HepG2 (cell line): ENCODE measurements at regions not wholly inside any gene's neighbourhood (a gene's known extent, or its start where the extent isn't known, plus 50 kb on each side); places are given as distances from the start of the nearest gene placed in this dataset.

ENCODE experiments used
- AHR ChIP-seq: IDR thresholded peaks from 2 replicates; pipeline ENCODE4 v1.6.1; 2018; ENCODE audit warnings: missing genetic modification reagents, missing compliant biosample characterization
- GMEB1 ChIP-seq: sonication (generic); formaldehyde crosslinking; IDR thresholded peaks from 2 replicates; pipeline ENCODE4 v1.5.1; 2020; ENCODE audit warnings: missing genetic modification reagents, mild to moderate bottlenecking, borderline replicate concordance
- KLF12 ChIP-seq: sonication (generic); formaldehyde crosslinking; IDR thresholded peaks from 2 replicates; pipeline ENCODE4 v1.4.0; 2020; ENCODE audit warnings: missing genetic modification reagents, borderline replicate concordance
- MAX ChIP-seq: IDR thresholded peaks from 2 replicates; pipeline ENCODE4 v1.6.1; 2012; ENCODE audit warnings: inconsistent platforms
- POLR2AphosphoS5 ChIP-seq: IDR thresholded peaks from 2 replicates; pipeline ENCODE4 v1.6.1; 2012; ENCODE audit warnings: low read depth, low read length
- RXRA ChIP-seq: sonication (generic); formaldehyde crosslinking; IDR thresholded peaks from 2 replicates; pipeline ENCODE4 v1.5.1; 2020; ENCODE audit warnings: missing genetic modification reagents
- ZFX ChIP-seq: sonication (generic); formaldehyde crosslinking; IDR thresholded peaks from 2 replicates; pipeline ENCODE4 v1.4.0; 2020; ENCODE audit warnings: mild to moderate bottlenecking, low read depth, missing genetic modification reagents, moderate library complexity
- ZNF292 ChIP-seq: sonication (generic); formaldehyde crosslinking; IDR thresholded peaks from 2 replicates; pipeline ENCODE4 v1.8.1; 2022; ENCODE audit warnings: mild to moderate bottlenecking, low read depth, missing genetic modification reagents, borderline replicate concordance
- ZNF7 ChIP-seq: IDR thresholded peaks from 2 replicates; pipeline ENCODE4 v1.6.1; 2016; ENCODE audit warnings: missing biosample characterization, missing genetic modification reagents
- ZNF777 ChIP-seq: sonication (generic); formaldehyde crosslinking; IDR thresholded peaks from 2 replicates; pipeline ENCODE4 v1.4.0; 2020; ENCODE audit warnings: missing genetic modification reagents

GRCh38 chr1:88149686-88150085 is 534.4 kb upstream of the PKN2 start:
- TF ChIP-seq ZNF292 (CRISPR knock-in tag) (no peak), ZNF777 (no peak), RXRA (CRISPR knock-in tag) (no peak), GMEB1 (CRISPR knock-in tag) (no peak), ZFX (CRISPR knock-in tag) (no peak), AHR (no peak), POLR2AphosphoS5 (no peak), ZNF7 (CRISPR knock-in tag) (no peak), KLF12 (CRISPR knock-in tag) (no peak), MAX (no peak)
